Sigmoid colon (tissue), 6 donors: ENCODE measurements at regions not wholly inside any gene's neighbourhood (a gene's known extent, or its start where the extent isn't known, plus 50 kb on each side); places are given as distances from the start of the nearest gene placed in this dataset.

ENCODE experiments used
- DNase-seq: peaks from one replicate; pipeline ENCODE4 v3.0.0-alpha.2; 2019
- H3K27ac ChIP-seq, 4 donors: fragments of 200-600 bp; sonication (generic); one replicate each; pipeline ENCODE4 v1.5.1; 2016 to 2019; ENCODE audit warnings: mild to moderate bottlenecking in 1 of 4
- H3K27me3 ChIP-seq, 3 donors: fragments of 200-600 bp; sonication (generic); one replicate each; pipeline ENCODE4 v1.5.1; 2019; ENCODE audit warnings: mild to moderate bottlenecking in 1 of 3
- H3K36me3 ChIP-seq, 4 donors: fragments of 200-600 bp; sonication (generic); one replicate each; pipeline ENCODE4 v1.5.1; 2016 to 2019
- H3K4me1 ChIP-seq, 4 donors: fragments of 200-600 bp; sonication (generic); one replicate each; pipeline ENCODE4 v1.5.1; 2017 to 2019
- H3K4me3 ChIP-seq, 4 donors: fragments of 200-600 bp; sonication (generic); one replicate each; pipeline ENCODE4 v1.5.1; 2017 to 2019; ENCODE audit warnings: mild to moderate bottlenecking in 2 of 4, moderate library complexity in 1 of 4
- H3K9me3 ChIP-seq, 4 donors: fragments of 200-600 bp in 3 of 4; sonication (generic) in 3 of 4; one replicate each; pipeline versions ENCODE4 v1.5.1 to v1.6.1; 2013 to 2019
- CTCF ChIP-seq, 4 experiments: fragments of 450-650 bp in 3 of 4; fragments of 200-600 bp in 1 of 4; IDR thresholded peaks; one replicate each; pipeline ENCODE4 v1.5.1; 2016 to 2019; ENCODE audit warnings: antibody characterized with exemption in 4 of 4, mild to moderate bottlenecking in 3 of 4, moderate library complexity in 2 of 4
- EP300 ChIP-seq, 4 donors: sonication (generic); formaldehyde crosslinking; IDR thresholded peaks; one replicate each; pipeline ENCODE4 v1.6.1; 2017; ENCODE audit warnings: antibody characterized with exemption in 4 of 4
- POLR2A ChIP-seq, 2 donors: fragments of 450-650 bp; IDR thresholded peaks; one replicate each; pipeline ENCODE4 v1.6.1; 2016; ENCODE audit warnings: antibody characterized with exemption in 2 of 2, mild to moderate bottlenecking in 2 of 2, moderate library complexity in 2 of 2
- POLR2AphosphoS5 ChIP-seq, 4 donors: sonication (generic); formaldehyde crosslinking; IDR thresholded peaks; one replicate each; pipeline ENCODE4 v1.6.1; 2017; ENCODE audit warnings: antibody characterized with exemption in 4 of 4
- WGBS, 2 donors: extraction: QIAGEN DNeasy Blood & Tissue Kit; methylation state at CpG; one replicate each; pipeline ENCODE4 v1.1.7; 2013; 5-methylcytosine and 5-hydroxymethylcytosine counted together
- intact Hi-C: fragments of 100-400 bp; cut with DNase I; formaldehyde crosslinking; loops from one replicate; pipeline ENCODE4 v1.15.1; 2023
- donor health status: healthy with polysubstance abuse.
- donor health status: healthy.

DNA sequence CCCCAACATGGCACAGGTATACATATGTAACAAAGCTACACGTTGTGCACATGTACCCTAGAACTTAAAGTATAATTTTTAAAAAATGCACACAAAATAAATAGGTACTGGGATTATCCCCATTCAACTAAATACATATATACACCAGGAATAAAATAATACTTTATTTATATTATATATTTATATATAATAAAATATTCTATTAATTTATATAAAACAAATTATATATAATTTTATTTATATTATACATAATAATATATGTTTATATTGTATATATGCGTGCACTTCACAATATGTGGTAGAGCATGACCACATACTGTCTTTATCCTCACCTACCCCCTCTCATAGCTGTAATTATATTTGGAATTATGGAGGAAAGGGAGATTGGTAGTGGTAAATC, 119.1 kb upstream of the TMEM260 start:
- Histone ChIP-seq H3K4me3 (no peak overlapping the region), H3K36me3 (no peaks in the 10 kb centered on the region), H3K27me3 (no peaks in the 10 kb centered on the region), H3K4me1 (no peaks in the 10 kb centered on the region), H3K27ac (no peak overlapping the region), H3K9me3 (no peaks in the 10 kb centered on the region)
- no peak for TF ChIP-seq POLR2A (IDR thresholded peaks at IDR 0.05)
- no peak for DNase-seq
- intact Hi-C loops, result no loop called here
- WGBS, 2 donors, result 94 to 95% methylated on average over 2 of the region's 2 CpGs

GRCh38 chr14:56461276-56462275, 118.0 kb upstream of the TMEM260 start:
- no peak for DNase-seq
- Histone ChIP-seq H3K27ac (no peak overlapping the region), H3K9me3 (no peaks in the 10 kb centered on the region), H3K4me1 (no peaks in the 10 kb centered on the region), H3K4me3 (no peak overlapping the region), H3K36me3 (no peaks in the 10 kb centered on the region), H3K27me3 (no peaks in the 10 kb centered on the region)
- WGBS, 2 donors, result 74 to 81% methylated on average over 8 of the region's 8 CpGs
- no peak for TF ChIP-seq POLR2A (IDR thresholded peaks at IDR 0.05)
- no peak for TF ChIP-seq CTCF (IDR thresholded peaks at IDR 0.05)
- TF ChIP-seq EP300 (IDR thresholded peaks at IDR 0.05), result no peak
- no peak for TF ChIP-seq POLR2AphosphoS5 (IDR thresholded peaks at IDR 0.05)
- intact Hi-C loops, result no loop called here

DNA sequence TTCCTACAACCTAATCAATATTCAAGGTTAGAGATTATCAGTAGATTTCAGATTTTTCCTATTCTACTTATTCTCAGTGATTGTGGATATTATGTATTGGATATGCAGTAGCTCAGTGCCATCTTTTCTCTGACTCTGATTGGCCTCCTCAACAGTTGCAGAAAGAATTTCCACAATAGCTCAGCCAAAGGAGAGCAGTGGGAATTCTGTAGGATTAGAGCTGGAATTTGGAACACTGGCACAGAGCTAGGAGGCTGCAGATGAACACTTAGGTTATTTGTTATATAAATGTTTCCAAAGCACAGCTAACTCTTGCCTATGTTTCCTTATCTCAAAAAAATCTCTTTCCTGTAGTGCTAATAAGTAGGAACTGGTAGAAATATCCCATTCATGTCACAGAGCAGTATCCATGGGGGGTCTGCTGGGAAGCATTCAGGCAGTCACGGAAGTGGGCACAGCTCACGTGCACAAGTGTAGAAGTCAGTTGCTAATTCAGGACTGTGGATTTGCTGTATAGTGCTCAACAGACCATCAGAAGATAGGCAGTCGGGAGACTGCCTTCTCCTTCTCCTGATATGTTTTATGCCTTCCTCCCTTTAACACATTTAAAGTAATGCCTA, 116.2 kb upstream of the TMEM260 start:
- no peak for DNase-seq
- Histone ChIP-seq H3K4me3 (no peak overlapping the region), H3K36me3 (no peaks in the 10 kb centered on the region), H3K27me3 (no peaks in the 10 kb centered on the region), H3K27ac (no peak overlapping the region), H3K9me3 (no peaks in the 10 kb centered on the region), H3K4me1 (no peaks in the 10 kb centered on the region)
- intact Hi-C loops, result no loop called here
- WGBS, 2 donors, result 61 to 87% methylated on average over 3 of the region's 3 CpGs
- no peak for TF ChIP-seq POLR2A (IDR thresholded peaks at IDR 0.05)
- no peak for TF ChIP-seq EP300 (IDR thresholded peaks at IDR 0.05)
- TF ChIP-seq POLR2AphosphoS5 (IDR thresholded peaks at IDR 0.05), result no peak
- TF ChIP-seq CTCF (IDR thresholded peaks at IDR 0.05), result no peak

DNA sequence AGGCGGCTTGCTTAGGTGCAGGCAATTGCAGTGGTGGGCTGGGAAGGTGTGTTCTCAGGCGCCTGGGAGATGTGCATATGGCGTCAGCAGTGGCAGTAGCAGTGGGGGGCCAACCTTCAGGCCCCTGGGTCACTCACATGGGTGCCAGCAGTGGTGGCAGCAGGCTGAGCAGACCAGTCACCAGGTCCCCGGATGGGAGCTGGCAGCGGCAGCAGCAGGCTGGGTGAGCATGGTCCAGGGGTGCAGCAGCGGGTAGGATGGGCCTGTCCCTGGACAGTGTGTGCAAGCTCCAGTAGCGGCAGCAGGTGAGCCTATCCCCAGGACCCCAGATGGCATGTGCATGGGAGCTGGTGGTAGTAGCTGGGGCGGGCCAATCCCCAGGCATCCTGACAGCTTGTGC, 108.5 kb upstream of the TMEM260 start:
- Histone ChIP-seq H3K9me3 (no peaks in the 10 kb centered on the region), H3K4me3 (no peak overlapping the region), H3K4me1 (no peaks in the 10 kb centered on the region), H3K27me3 (no peaks in the 10 kb centered on the region), H3K27ac (no peak overlapping the region), H3K36me3 (no peaks in the 10 kb centered on the region)
- TF ChIP-seq CTCF (IDR thresholded peaks at IDR 0.05) (no peak), POLR2A (IDR thresholded peaks at IDR 0.05) (no peak), POLR2AphosphoS5 (IDR thresholded peaks at IDR 0.05) (no peak), EP300 (IDR thresholded peaks at IDR 0.05) (no peak)
- intact Hi-C loops, result loop anchor here (10.0 kb wide), 1 partner anchor 1016 kb away; no protein-coding TSS in a partner anchor
- WGBS, 2 donors, result 93 to 97% methylated on average over 8 of the region's 8 CpGs
- no peak for DNase-seq

GRCh38 chr14:56474419-56475022, 105.1 kb upstream of the TMEM260 start:
- intact Hi-C loops, result loop anchor here (1.0 to 10.0 kb wide), 2 partner anchors 767 to 1020 kb away; no protein-coding TSS in a partner anchor
- no peaks in the 10 kb centered on the region for H3K4me1 ChIP-seq
- no peak overlapping the region for H3K27ac ChIP-seq
- DNase-seq, result no peak
- 17 to 19% methylated on average over 8 of the region's 8 CpGs for WGBS, 2 donors
- no peaks in the 10 kb centered on the region for H3K36me3 ChIP-seq
- no peaks in the 10 kb centered on the region for H3K27me3 ChIP-seq
- TF ChIP-seq CTCF (IDR thresholded peaks at IDR 0.05), result peak in 3 of 4 experiments; percentile 54 to 80 (median 64)
- TF ChIP-seq EP300 (IDR thresholded peaks at IDR 0.05), result no peak
- H3K4me3 ChIP-seq, result no peak overlapping the region
- no peaks in the 10 kb centered on the region for H3K9me3 ChIP-seq
